K562 (cell line): ENCODE measurements at regions not wholly inside any gene's neighbourhood (a gene's known extent, or its start where the extent isn't known, plus 50 kb on each side); places are given as distances from the start of the nearest gene placed in this dataset.
"Not testable (repeated sequence)": the region's sequence is repeated elsewhere in the genome, so short reads cannot be mapped to it uniquely, and the experiment has no call there.

Experiments used
- BHLHE40 ChIP-seq: IDR thresholded peaks from 2 replicates; pipeline ENCODE4 v1.6.1; 2011; ENCODE audit warnings: low read length, improper control_type of control experiment
- CREM ChIP-seq: IDR thresholded peaks from 2 replicates; pipeline ENCODE4 v1.6.1; 2014; ENCODE audit warnings: antibody characterized with exemption, low read depth
- CTCF ChIP-seq, 3 experiments: IDR thresholded peaks in 2 of 3; conservative IDR thresholded peaks in 1 of 3; 2 replicates each; pipeline ENCODE4 v1.5.1; 2011 to 2012; ENCODE audit warnings: low read length in 3 of 3, mild to moderate bottlenecking in 3 of 3, control low read depth in 2 of 3, improper control_type of control experiment in 1 of 3, inconsistent platforms in 1 of 3, low read depth in 1 of 3, mixed read lengths in 1 of 3, moderate library complexity in 1 of 3; ENCODE audit not compliant: insufficient read depth in 2 of 3
- ELK3 ChIP-seq: fragments of 450-650 bp; formaldehyde crosslinking; IDR thresholded peaks from 2 replicates; pipeline ENCODE4 v1.4.0; 2020; ENCODE audit warnings: mild to moderate bottlenecking
- GABPA ChIP-seq: fragments of 200-800 bp; sonication (Bioruptor generic); conservative IDR thresholded peaks from 2 replicates; pipeline ENCODE4 v1.6.1; 2016; ENCODE audit warnings: low read depth, missing genetic modification characterization, missing compliant biosample characterization
- NFIC ChIP-seq: fragments of 450-650 bp; IDR thresholded peaks from 2 replicates; pipeline ENCODE4 v1.6.1; 2017; ENCODE audit warnings: mild to moderate bottlenecking, inconsistent platforms
- SMAD4 ChIP-seq: fragments of 250-450 bp; sonication (Bioruptor Pico); conservative IDR thresholded peaks from 2 replicates; pipeline ENCODE4 v1.8.0; 2021; ENCODE audit warnings: inconsistent platforms, mild to moderate bottlenecking, moderate library complexity
- U2AF1 ChIP-seq: fragments of 200-400 bp; formaldehyde crosslinking; optimal IDR thresholded peaks from 2 replicates; pipeline ENCODE3; 2017; ENCODE audit warnings: mild to moderate bottlenecking, low read depth, low read length, moderate library complexity
- ZNF780A ChIP-seq: fragments of 250-450 bp; sonication (Bioruptor Pico); IDR thresholded peaks from 2 replicates; pipeline ENCODE4 v1.5.0; 2021; ENCODE audit warnings: mild to moderate bottlenecking

GRCh38 chr20:53721445-53721963 is 127.9 kb upstream of the ZNF217 start:
- not testable (repeated sequence) for TF ChIP-seq ELK3 (CRISPR knock-in tag); U2AF1; SMAD4 (CRISPR knock-in tag); ZNF780A (CRISPR knock-in tag); BHLHE40; CTCF (IDR thresholded peaks at IDR 0.05 in 2 of 3, conservative IDR thresholded peaks at IDR 0.05 in 1 of 3; ENCODE audit: insufficient read depth in 2 of 3, low read depth in 1 of 3, low read length in 3 of 3); GABPA (tag); NFIC; CREM
